CD4-positive, alpha-beta memory T cell (primary cell): ENCODE measurements at regions not wholly inside any gene's neighbourhood (a gene's known extent, or its start where the extent isn't known, plus 50 kb on each side); places are given as distances from the start of the nearest gene placed in this dataset.

Source experiments
- CTCF ChIA-PET: fragments of 350-600 bp; sonication (Branson Sonifier 250); formaldehyde crosslinking; loops from one replicate; lab custom pipeline; 2021; ENCODE audit warnings: inconsistent platforms; ENCODE audit not compliant: partially characterized antibody; lab: Charles Lee
- POLR2A ChIA-PET: fragments of 350-600 bp; sonication (Branson Sonifier 250); formaldehyde crosslinking; loops from one replicate; lab custom pipeline; 2021; ENCODE audit not compliant: partially characterized antibody; lab: Charles Lee
- DNase-seq, 5 donors: peaks; one replicate each; pipeline versions ENCODE4 v3.0.0 to v3.0.0-alpha.2; 2020 to 2022; ENCODE audit warnings: mixed read lengths in 1 of 5
- H3K27ac ChIP-seq: one replicate; pipeline ENCODE4 v1.7.0; 2013; ENCODE audit warnings: low read depth, low read length
- H3K27me3 ChIP-seq: 2 replicates; pipeline ENCODE4 v1.7.0; 2013; ENCODE audit warnings: mild to moderate bottlenecking, low read length, moderate library complexity; ENCODE audit not compliant: insufficient read depth
- H3K36me3 ChIP-seq: 2 replicates; pipeline ENCODE4 v1.7.0; 2013; ENCODE audit warnings: mild to moderate bottlenecking, low read length, moderate library complexity; ENCODE audit not compliant: insufficient read depth
- H3K4me1 ChIP-seq: 2 replicates; pipeline ENCODE4 v1.7.0; 2013; ENCODE audit warnings: mild to moderate bottlenecking, low read length, moderate library complexity; ENCODE audit not compliant: insufficient read depth
- H3K4me3 ChIP-seq, 2 donors: one replicate each; pipeline ENCODE4 v1.7.0; 2013; ENCODE audit warnings: low read length in 2 of 2, mild to moderate bottlenecking in 1 of 2
- H3K9me3 ChIP-seq, 2 donors: one replicate each; pipeline ENCODE4 v1.7.0; 2013; ENCODE audit warnings: low read length in 2 of 2, control low read depth in 1 of 2; ENCODE audit not compliant: control insufficient read depth in 1 of 2
- H3K27ac Mint-ChIP-seq, 7 donors: one replicate each; pipeline ENCODE4 v1.8.0; 2020 to 2021; ENCODE audit warnings: mixed read lengths in 7 of 7, mild to moderate bottlenecking in 6 of 7, inconsistent platforms in 3 of 7, moderate library complexity in 3 of 7
- H3K27me3 Mint-ChIP-seq, 2 donors: one replicate each; pipeline ENCODE4 v1.8.0; 2020 to 2021; ENCODE audit warnings: mixed read lengths in 2 of 2
- H3K36me3 Mint-ChIP-seq, 2 donors: one replicate each; pipeline ENCODE4 v1.8.0; 2020 to 2021; ENCODE audit warnings: mixed read lengths in 2 of 2, inconsistent platforms in 1 of 2, mild to moderate bottlenecking in 1 of 2
- H3K4me1 Mint-ChIP-seq, 4 donors: one replicate each; pipeline ENCODE4 v1.8.0; 2020 to 2021; ENCODE audit warnings: mixed read lengths in 4 of 4, mild to moderate bottlenecking in 1 of 4
- H3K4me3 Mint-ChIP-seq, 8 donors: one replicate each; pipeline ENCODE4 v1.8.0; 2020 to 2021; ENCODE audit warnings: mixed read lengths in 8 of 8, mild to moderate bottlenecking in 7 of 8, moderate library complexity in 6 of 8, inconsistent platforms in 3 of 8
- H3K9me3 Mint-ChIP-seq, 8 donors: one replicate each; pipeline ENCODE4 v1.8.0; 2020 to 2021; ENCODE audit warnings: mixed read lengths in 8 of 8, mild to moderate bottlenecking in 5 of 8, inconsistent platforms in 3 of 8, moderate library complexity in 1 of 8
- intact Hi-C: fragments of 100-400 bp; cut with micrococcal nuclease; formaldehyde crosslinking; loops from one replicate; pipeline ENCODE4 v1.15.1; 2023

GRCh38 chr2:122939796-122940195, 1085.3 kb upstream of the CNTNAP5 start:
- no peaks in the 10 kb centered on the region for H3K9me3 ChIP-seq
- H3K27me3 Mint-ChIP-seq, result no peaks in the 10 kb centered on the region
- no peaks in the 10 kb centered on the region for H3K4me1 ChIP-seq
- no peaks in the 10 kb centered on the region for H3K36me3 Mint-ChIP-seq
- intact Hi-C loops, result no loop called here
- H3K4me3 ChIP-seq, result no peak overlapping the region
- no peak overlapping the region for H3K27ac ChIP-seq
- no peak overlapping the region for H3K4me3 Mint-ChIP-seq
- ChIA-PET CTCF (no interaction called here), POLR2A (no interaction called here)
- H3K36me3 ChIP-seq, result no peaks in the 10 kb centered on the region
- DNase-seq, result no peak
- H3K9me3 Mint-ChIP-seq, result peaks cover 0 to 9% (median 4%) of the 10 kb centered on the region in 8 donors
- no peaks in the 10 kb centered on the region for H3K4me1 Mint-ChIP-seq
- no peaks in the 10 kb centered on the region for H3K27me3 ChIP-seq
- H3K27ac Mint-ChIP-seq, result no peak overlapping the region

GRCh38 chr2:122949523-122949922, 1075.6 kb upstream of the CNTNAP5 start:
- no peaks in the 10 kb centered on the region for H3K4me1 Mint-ChIP-seq
- no peak overlapping the region for H3K4me3 Mint-ChIP-seq

GRCh38 chr2:122955776-122956175, 1069.3 kb upstream of the CNTNAP5 start:
- Mint-ChIP-seq H3K9me3 (peaks cover 0 to 21% (median 7%) of the 10 kb centered on the region in 8 donors), H3K4me3 (no peak overlapping the region), H3K4me1 (no peaks in the 10 kb centered on the region), H3K36me3 (no peaks in the 10 kb centered on the region), H3K27me3 (no peaks in the 10 kb centered on the region), H3K27ac (no peak overlapping the region)
- DNase-seq, result no peak
- no peak overlapping the region for H3K4me3 ChIP-seq
- no peak overlapping the region for H3K27ac ChIP-seq
- no peaks in the 10 kb centered on the region for H3K27me3 ChIP-seq
- H3K36me3 ChIP-seq, result no peaks in the 10 kb centered on the region
- POLR2A ChIA-PET, result no interaction called here
- CTCF ChIA-PET, result no interaction called here
- intact Hi-C loops, result no loop called here
- no peaks in the 10 kb centered on the region for H3K4me1 ChIP-seq
- no peaks in the 10 kb centered on the region for H3K9me3 ChIP-seq

More at GRCh38 chr2:122949523-122949922, 1075.6 kb upstream of the CNTNAP5 start:
- Mint-ChIP-seq H3K27me3 (no peaks in the 10 kb centered on the region), H3K36me3 (no peaks in the 10 kb centered on the region), H3K27ac (no peak overlapping the region), H3K9me3 (peaks cover 0 to 26% (median 18%) of the 10 kb centered on the region in 8 donors)
- Histone ChIP-seq H3K4me3 (no peak overlapping the region), H3K4me1 (no peaks in the 10 kb centered on the region), H3K27me3 (no peaks in the 10 kb centered on the region), H3K9me3 (no peaks in the 10 kb centered on the region), H3K36me3 (no peaks in the 10 kb centered on the region), H3K27ac (no peak overlapping the region)
- POLR2A ChIA-PET, result no interaction called here
- DNase-seq, result no peak
- CTCF ChIA-PET, result no interaction called here
- intact Hi-C loops, result no loop called here

- POLR2A ChIA-PET, result no interaction called here
- Mint-ChIP-seq H3K4me3 (no peak overlapping the region), H3K27me3 (no peaks in the 10 kb centered on the region), H3K36me3 (no peaks in the 10 kb centered on the region), H3K4me1 (no peaks in the 10 kb centered on the region), H3K27ac (no peak overlapping the region), H3K9me3 (peaks cover 0 to 8% (median 2%) of the 10 kb centered on the region in 8 donors)
- Histone ChIP-seq H3K36me3 (no peaks in the 10 kb centered on the region), H3K4me3 (no peak overlapping the region), H3K9me3 (no peaks in the 10 kb centered on the region), H3K27me3 (no peaks in the 10 kb centered on the region), H3K27ac (no peak overlapping the region), H3K4me1 (no peaks in the 10 kb centered on the region)
- no peak for DNase-seq
- intact Hi-C loops, result no loop called here
- CTCF ChIA-PET, result no interaction called here
Measured at GRCh38 chr2:122960759-122961641, 1064.1 kb upstream of the CNTNAP5 start.

DNA sequence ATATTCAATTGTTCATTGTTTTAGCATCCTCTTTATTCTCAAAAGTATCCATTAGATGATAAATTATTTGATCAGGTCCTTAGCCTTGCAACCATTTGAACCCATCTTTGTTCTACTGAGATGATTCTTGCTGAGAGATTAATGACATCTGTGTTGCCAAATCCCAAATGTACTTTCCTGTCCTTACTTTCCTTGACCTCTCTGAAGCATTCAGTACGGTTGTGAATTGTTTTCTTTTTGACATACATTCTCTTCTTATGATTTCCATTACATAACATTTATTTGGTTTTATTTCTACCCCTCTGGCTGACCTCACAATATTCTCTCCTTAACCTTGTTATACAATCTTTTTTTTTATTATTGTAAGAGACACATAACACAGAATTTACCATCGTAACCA, 1058.6 kb upstream of the CNTNAP5 start:
- intact Hi-C loops, result no loop called here
- Mint-ChIP-seq H3K27ac (no peak overlapping the region), H3K27me3 (no peaks in the 10 kb centered on the region), H3K36me3 (no peaks in the 10 kb centered on the region), H3K4me3 (no peak overlapping the region), H3K9me3 (peaks cover 0 to 32% (median 14%) of the 10 kb centered on the region in 8 donors), H3K4me1 (no peaks in the 10 kb centered on the region)
- ChIA-PET POLR2A (no interaction called here), CTCF (no interaction called here)
- Histone ChIP-seq H3K27ac (no peak overlapping the region), H3K4me1 (no peaks in the 10 kb centered on the region), H3K36me3 (no peaks in the 10 kb centered on the region), H3K27me3 (no peaks in the 10 kb centered on the region), H3K4me3 (no peak overlapping the region), H3K9me3 (peaks cover 0 to 5% of the 10 kb centered on the region in 2 donors)
- DNase-seq, result no peak

GRCh38 chr2:122977580-122977979, 1047.5 kb upstream of the CNTNAP5 start:
- no peaks in the 10 kb centered on the region for H3K4me1 Mint-ChIP-seq
- H3K36me3 Mint-ChIP-seq, result no peaks in the 10 kb centered on the region
- CTCF ChIA-PET, result no interaction called here
- H3K27ac Mint-ChIP-seq, result no peak overlapping the region
- no peak overlapping the region for H3K4me3 ChIP-seq
- no peaks in the 10 kb centered on the region for H3K27me3 ChIP-seq
- POLR2A ChIA-PET, result no interaction called here
- H3K27ac ChIP-seq, result no peak overlapping the region
- H3K9me3 ChIP-seq, result no peaks in the 10 kb centered on the region
- no peak overlapping the region for H3K4me3 Mint-ChIP-seq
- intact Hi-C loops, result no loop called here
- no peaks in the 10 kb centered on the region for H3K27me3 Mint-ChIP-seq
- H3K9me3 Mint-ChIP-seq, result peaks cover 2 to 16% (median 9%) of the 10 kb centered on the region in 8 donors
- H3K4me1 ChIP-seq, result no peaks in the 10 kb centered on the region
- DNase-seq, result no peak
- H3K36me3 ChIP-seq, result no peaks in the 10 kb centered on the region

DNA sequence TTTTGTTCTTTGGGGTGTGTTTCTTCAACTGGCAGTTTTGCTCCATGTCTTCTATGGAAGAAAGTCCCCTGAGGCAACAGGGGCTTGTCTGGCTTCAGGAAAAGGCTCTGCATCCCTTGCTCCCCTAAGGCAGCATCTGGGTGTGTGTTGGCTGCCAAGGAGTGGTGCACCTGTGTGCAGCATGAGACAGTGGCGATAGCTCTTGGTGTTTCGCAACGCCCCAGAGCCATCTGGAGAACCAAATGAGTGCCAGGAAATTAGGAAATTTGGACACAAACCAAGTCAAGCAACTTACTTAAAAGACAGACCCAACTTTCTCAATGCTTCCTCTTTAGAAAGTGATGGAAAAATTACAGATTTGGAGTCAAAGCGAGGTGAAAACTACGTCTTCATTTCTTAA, 1044.4 kb upstream of the CNTNAP5 start:
- intact Hi-C loops, result no loop called here
- H3K27me3 ChIP-seq, result no peaks in the 10 kb centered on the region
- DNase-seq, result no peak
- H3K27ac ChIP-seq, result no peak overlapping the region
- no peaks in the 10 kb centered on the region for H3K9me3 ChIP-seq
- no peaks in the 10 kb centered on the region for H3K27me3 Mint-ChIP-seq
- no peak overlapping the region for H3K4me3 ChIP-seq
- no peaks in the 10 kb centered on the region for H3K36me3 ChIP-seq
- H3K4me1 ChIP-seq, result no peaks in the 10 kb centered on the region
- ChIA-PET POLR2A (no interaction called here), CTCF (no interaction called here)
- H3K9me3 Mint-ChIP-seq, result peaks cover 0 to 21% (median 14%) of the 10 kb centered on the region in 8 donors
- H3K4me3 Mint-ChIP-seq, result no peak overlapping the region
- H3K4me1 Mint-ChIP-seq, result no peaks in the 10 kb centered on the region
- H3K36me3 Mint-ChIP-seq, result no peaks in the 10 kb centered on the region
- no peak overlapping the region for H3K27ac Mint-ChIP-seq
